Esophagus muscularis mucosa (tissue), 4 donors: ENCODE measurements at regions not wholly inside any gene's neighbourhood (a gene's known extent, or its start where the extent isn't known, plus 50 kb on each side); places are given as distances from the start of the nearest gene placed in this dataset.

ENCODE experiments used
- CTCF ChIP-seq, 3 experiments: fragments of 200-600 bp in 2 of 3; fragments of 450-650 bp in 1 of 3; sonication (generic) in 2 of 3; IDR thresholded peaks; one replicate each; pipeline ENCODE4 v1.5.1; 2017 to 2019; ENCODE audit warnings: antibody characterized with exemption in 3 of 3, mild to moderate bottlenecking in 2 of 3, moderate library complexity in 1 of 3
- EP300 ChIP-seq: sonication (generic); formaldehyde crosslinking; IDR thresholded peaks from one replicate; pipeline ENCODE4 v1.6.1; 2017; ENCODE audit warnings: antibody characterized with exemption
- POLR2A ChIP-seq: fragments of 450-650 bp; IDR thresholded peaks from one replicate; pipeline ENCODE4 v1.6.1; 2017; ENCODE audit warnings: antibody characterized with exemption, moderate library complexity, mild to moderate bottlenecking, low read depth

DNA sequence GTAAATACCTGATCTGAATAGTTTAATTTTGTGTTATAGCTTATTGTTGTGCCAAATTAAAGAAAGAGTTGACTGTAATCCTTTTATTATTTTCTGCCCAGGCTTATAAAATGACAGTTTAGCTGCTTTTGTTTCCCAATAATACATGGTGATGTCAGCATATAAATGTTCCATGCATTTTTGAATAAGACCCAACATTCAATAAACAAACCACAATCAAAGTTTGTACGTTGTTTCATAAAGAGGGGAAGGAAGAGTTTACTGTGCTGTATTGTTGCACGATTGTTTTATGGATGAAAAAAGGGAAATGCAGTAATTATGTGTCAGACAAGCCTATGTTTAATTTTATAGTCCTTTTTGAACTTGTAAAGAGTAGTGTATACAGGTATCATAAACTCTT is 177.2 kb upstream of the SCN7A start:
- TF ChIP-seq CTCF (IDR thresholded peaks at IDR 0.05) (no peak), POLR2A (no peak), EP300 (no peak)
